GM19238 (cell line): ENCODE measurements at regions not wholly inside any gene's neighbourhood (a gene's known extent, or its start where the extent isn't known, plus 50 kb on each side); places are given as distances from the start of the nearest gene placed in this dataset.

Experiments
- DNase-seq: peaks from one replicate; pipeline ENCODE4 v3.0.0; 2011; ENCODE audit warnings: low spot score; ENCODE audit not compliant: insufficient read length

GRCh38 chr20:2236256-2236655, 59.5 kb upstream of the TGM3 start:
- DNase-seq = no peak

GRCh38 chr20:2237059-2237458, 58.7 kb upstream of the TGM3 start:
- DNase-seq = no peak

DNA sequence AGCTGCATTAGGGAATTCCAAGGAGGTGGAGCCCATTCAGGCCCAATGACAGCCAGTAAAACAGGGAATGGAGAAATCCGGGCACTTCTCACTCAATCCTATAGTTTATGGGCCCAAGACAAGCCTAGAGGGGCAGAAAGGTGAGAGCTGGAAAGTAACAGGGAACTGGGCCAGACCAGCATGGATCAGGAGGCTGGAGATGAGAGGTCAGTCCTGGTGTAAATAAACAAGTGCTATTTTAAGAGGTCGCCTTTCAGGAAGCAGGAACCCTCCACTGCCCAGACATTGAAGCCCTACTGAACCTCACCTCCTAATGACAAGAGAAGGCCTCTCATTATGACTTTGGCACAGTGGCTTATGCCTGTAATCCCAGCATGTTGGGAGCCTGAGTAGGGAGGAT, 57.2 kb upstream of the TGM3 start:
- DNase-seq = no peak

GRCh38 chr20:2240835-2241234, 55.0 kb upstream of the TGM3 start:
- no peak for DNase-seq

GRCh38 chr20:2242678-2243077, 53.1 kb upstream of the TGM3 start:
- DNase-seq = no peak

GRCh38 chr20:2244523-2244922, 51.3 kb upstream of the TGM3 start:
- no peak for DNase-seq

GRCh38 chr20:2244993-2245392, 50.8 kb upstream of the TGM3 start:
- no peak for DNase-seq

DNA sequence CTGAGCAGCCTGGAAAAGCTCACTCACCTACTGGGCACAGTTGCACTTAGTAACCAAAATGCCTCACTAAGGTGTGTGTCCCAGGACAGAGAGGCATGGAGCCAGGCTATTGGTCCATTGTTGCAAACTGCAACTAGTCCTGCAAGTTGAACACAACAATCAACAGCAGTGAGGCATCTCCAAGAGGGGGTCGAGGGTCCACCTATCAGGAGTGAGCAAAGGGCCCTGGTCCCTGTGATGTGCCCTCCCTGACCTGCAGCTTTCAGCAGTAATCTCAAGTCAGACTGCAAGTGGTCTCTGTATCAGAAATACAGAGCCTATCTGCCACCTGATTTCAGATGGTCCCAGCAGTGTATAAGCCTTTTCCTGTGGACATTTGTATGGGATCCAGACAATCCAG, 50.2 kb upstream of the TGM3 start:
- DNase-seq = no peak
